ENCODE measurements at regions not wholly inside any gene's neighbourhood (a gene's known extent, or its start where the extent isn't known, plus 50 kb on each side); places are given as distances from the start of the nearest gene placed in this dataset.

DNA sequence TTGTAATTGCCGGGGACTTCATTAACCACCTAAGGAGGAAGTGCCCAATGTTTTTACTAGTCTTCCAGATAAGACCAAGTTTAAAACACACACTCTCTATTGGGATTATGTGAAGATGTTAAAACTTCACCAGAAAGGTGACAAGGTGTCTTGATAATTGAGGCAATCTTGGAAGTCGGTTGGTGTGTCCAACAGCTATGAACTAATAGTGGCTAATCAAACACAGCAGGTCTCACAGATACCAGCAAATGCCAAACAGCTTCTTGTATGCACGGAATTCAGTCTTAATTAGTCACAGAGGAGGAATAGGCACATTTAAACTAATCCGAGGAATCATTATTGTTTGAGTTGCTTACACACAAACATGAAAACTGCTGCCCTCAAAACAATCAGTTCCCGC lies 214.5 kb downstream of the SEC61B start:
- TF ChIP-seq NR2C2 (CRISPR knock-in tag; IDR thresholded peaks at IDR 0.05) (no peak), NR2C2 (tag; IDR thresholded peaks at IDR 0.05) (no peak), FIP1L1 (IDR thresholded peaks at IDR 0.05; ENCODE audit: low read depth, low read length, poor library complexity, severe bottlenecking) (no peak), CTCF (IDR thresholded peaks at IDR 0.05 in 2 of 3, conservative IDR thresholded peaks at IDR 0.05 in 1 of 3; ENCODE audit: insufficient read depth in 2 of 3, low read depth in 1 of 3, low read length in 3 of 3) (no peak), EZH2 (IDR thresholded peaks at IDR 0.05; ENCODE audit: borderline replicate concordance, low read depth, low read length) (no peak), FUS (optimal IDR thresholded peaks at IDR 0.05; ENCODE audit: low read depth, low read length) (no peak)
